Panc1 (cell line): ENCODE measurements at regions not wholly inside any gene's neighbourhood (a gene's known extent, or its start where the extent isn't known, plus 50 kb on each side); places are given as distances from the start of the nearest gene placed in this dataset.

Experiments
- ATAC-seq: fragments of 200-7000 bp; cut with Tn5 transposase; 2 replicates; pipeline ENCODE4 v1.9.1; 2020; ENCODE audit warnings: mild to moderate bottlenecking, moderate library complexity
- BruUV-seq: library from RNA; stranded (reverse); fragments of 400-500 nt; replicated peaks from 2 replicates; lab custom pipeline; 2021; lab: Mats Ljungman, UMichigan
- CTCF ChIA-PET: fragments of 300-600 bp; sonication (Branson Sonifier 250); formaldehyde crosslinking; loops from one replicate; lab custom pipeline; 2022; ENCODE audit warnings: antibody characterized with exemption; lab: Charles Lee
- POLR2A ChIA-PET: fragments of 300-600 bp; sonication (Branson Sonifier 250); formaldehyde crosslinking; loops from one replicate; lab custom pipeline; 2022; ENCODE audit warnings: antibody characterized with exemption; lab: Charles Lee
- DNase-seq: peaks from one replicate; pipeline ENCODE4 v3.0.0-alpha.2; 2010; ENCODE audit warnings: low read depth, low spot score
- H3K27ac ChIP-seq: 2 replicates; pipeline ENCODE4 v1.5.1; 2011; ENCODE audit warnings: mild to moderate bottlenecking, low read length, inconsistent platforms
- H3K27me3 ChIP-seq: fragments of 200-500 bp; sonication (Bioruptor generic); 2 replicates; pipeline ENCODE4 v1.6.0; 2014; ENCODE audit warnings: low read length, inconsistent platforms; ENCODE audit not compliant: control insufficient read depth, insufficient read depth
- H3K36me3 ChIP-seq: fragments of 200-500 bp; sonication (Bioruptor generic); 2 replicates; pipeline ENCODE4 v1.5.1; 2014; ENCODE audit warnings: inconsistent platforms, mild to moderate bottlenecking, low read length, moderate library complexity; ENCODE audit not compliant: control insufficient read depth, insufficient read depth
- H3K4me1 ChIP-seq: 2 replicates; pipeline ENCODE4 v1.5.1; 2011; ENCODE audit warnings: inconsistent platforms, mild to moderate bottlenecking, low read length, moderate library complexity; ENCODE audit not compliant: control insufficient read depth, insufficient read depth
- H3K4me3 ChIP-seq, 2 experiments: 2 replicates each; pipeline ENCODE4 v1.5.1; 2011 to 2012; ENCODE audit warnings: low read depth in 2 of 2, low read length in 2 of 2, mild to moderate bottlenecking in 2 of 2, inconsistent platforms in 1 of 2, moderate library complexity in 1 of 2
- H3K9me3 ChIP-seq: fragments of 200-500 bp; sonication (Bioruptor generic); 2 replicates; pipeline ENCODE4 v1.5.1; 2014; ENCODE audit warnings: low read depth, mild to moderate bottlenecking, inconsistent platforms, low read length, moderate library complexity; ENCODE audit not compliant: control insufficient read depth, insufficient read depth
- POLR2AphosphoS5 ChIP-seq: IDR thresholded peaks from 2 replicates; pipeline ENCODE4 v1.6.1; 2012; ENCODE audit warnings: mild to moderate bottlenecking, low read depth, low read length, moderate library complexity
- SIN3A ChIP-seq: IDR thresholded peaks from 2 replicates; pipeline ENCODE4 v1.6.1; 2012; ENCODE audit warnings: low read depth, mild to moderate bottlenecking, low read length, moderate library complexity, borderline replicate concordance; ENCODE audit not compliant: insufficient read depth
- TCF7L2 ChIP-seq: IDR thresholded peaks from 2 replicates; pipeline ENCODE4 v1.6.1; 2011; ENCODE audit warnings: mild to moderate bottlenecking, low read depth, low read length, inconsistent platforms
- in situ Hi-C: cut with HindIII; loops from 2 replicates; pipeline ENCODE4 v1.10.0; 2016; ENCODE audit warnings: low sequenced_read_pairs, low pct_unique_long_range_greater_than_20kb
- intact Hi-C: fragments of 100-400 bp; cut with micrococcal nuclease; formaldehyde crosslinking; loops from one replicate; pipeline ENCODE4 v1.10.0; 2022; ENCODE audit not compliant: unreplicated experiment
- TF ChIP-seq, protein P1 (sequence below): fragments of 450-650 bp; IDR thresholded peaks from 2 replicates; pipeline ENCODE4 v1.5.1; 2017; ENCODE audit warnings: mild to moderate bottlenecking
- TF ChIP-seq, protein P2 (sequence below), 2 experiments: IDR thresholded peaks; 2 replicates each; pipeline ENCODE4 v1.6.1; 2011 to 2012; ENCODE audit warnings: low read depth in 2 of 2, control low read depth in 1 of 2, low read length in 1 of 2, mild to moderate bottlenecking in 1 of 2, moderate library complexity in 1 of 2; ENCODE audit not compliant: insufficient read depth in 1 of 2

DNA sequence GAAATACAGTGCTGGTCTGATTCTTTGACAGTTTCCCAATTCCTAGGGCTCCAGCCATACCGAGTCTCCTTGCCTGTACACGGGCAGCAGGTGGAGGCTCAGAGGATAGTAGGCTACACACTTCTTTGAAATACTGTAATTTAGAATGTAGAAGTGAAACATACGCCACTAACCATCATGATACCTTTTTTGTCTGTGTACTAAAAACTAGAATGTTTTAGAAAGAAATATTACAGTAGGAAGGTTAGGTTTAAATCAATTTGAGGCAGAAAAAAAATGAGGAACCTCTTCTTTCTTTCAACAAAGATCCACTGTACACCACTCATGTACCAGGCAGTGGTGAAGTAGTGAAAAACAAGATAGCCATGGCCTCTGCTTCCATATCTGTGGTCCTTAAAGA, 354.7 kb downstream of the MCTP2 start:
- H3K27me3 ChIP-seq, result no peaks in the 10 kb centered on the region; the same call in 1 of the 2 replicates
- H3K4me3 ChIP-seq, result no peak overlapping the region
- ATAC-seq, result no peak
- ChIA-PET CTCF (no interaction called here), POLR2A (no interaction called here)
- H3K4me1 ChIP-seq, result no peaks in the 10 kb centered on the region
- no peaks in the 10 kb centered on the region for H3K36me3 ChIP-seq
- no peaks in the 10 kb centered on the region for H3K9me3 ChIP-seq
- TF ChIP-seq SIN3A, result no peak
- TF ChIP-seq, protein P1, sequence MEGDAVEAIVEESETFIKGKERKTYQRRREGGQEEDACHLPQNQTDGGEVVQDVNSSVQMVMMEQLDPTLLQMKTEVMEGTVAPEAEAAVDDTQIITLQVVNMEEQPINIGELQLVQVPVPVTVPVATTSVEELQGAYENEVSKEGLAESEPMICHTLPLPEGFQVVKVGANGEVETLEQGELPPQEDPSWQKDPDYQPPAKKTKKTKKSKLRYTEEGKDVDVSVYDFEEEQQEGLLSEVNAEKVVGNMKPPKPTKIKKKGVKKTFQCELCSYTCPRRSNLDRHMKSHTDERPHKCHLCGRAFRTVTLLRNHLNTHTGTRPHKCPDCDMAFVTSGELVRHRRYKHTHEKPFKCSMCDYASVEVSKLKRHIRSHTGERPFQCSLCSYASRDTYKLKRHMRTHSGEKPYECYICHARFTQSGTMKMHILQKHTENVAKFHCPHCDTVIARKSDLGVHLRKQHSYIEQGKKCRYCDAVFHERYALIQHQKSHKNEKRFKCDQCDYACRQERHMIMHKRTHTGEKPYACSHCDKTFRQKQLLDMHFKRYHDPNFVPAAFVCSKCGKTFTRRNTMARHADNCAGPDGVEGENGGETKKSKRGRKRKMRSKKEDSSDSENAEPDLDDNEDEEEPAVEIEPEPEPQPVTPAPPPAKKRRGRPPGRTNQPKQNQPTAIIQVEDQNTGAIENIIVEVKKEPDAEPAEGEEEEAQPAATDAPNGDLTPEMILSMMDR, result no peak
- TF ChIP-seq TCF7L2, result no peak
- TF ChIP-seq POLR2AphosphoS5, result no peak
- TF ChIP-seq, protein P2, sequence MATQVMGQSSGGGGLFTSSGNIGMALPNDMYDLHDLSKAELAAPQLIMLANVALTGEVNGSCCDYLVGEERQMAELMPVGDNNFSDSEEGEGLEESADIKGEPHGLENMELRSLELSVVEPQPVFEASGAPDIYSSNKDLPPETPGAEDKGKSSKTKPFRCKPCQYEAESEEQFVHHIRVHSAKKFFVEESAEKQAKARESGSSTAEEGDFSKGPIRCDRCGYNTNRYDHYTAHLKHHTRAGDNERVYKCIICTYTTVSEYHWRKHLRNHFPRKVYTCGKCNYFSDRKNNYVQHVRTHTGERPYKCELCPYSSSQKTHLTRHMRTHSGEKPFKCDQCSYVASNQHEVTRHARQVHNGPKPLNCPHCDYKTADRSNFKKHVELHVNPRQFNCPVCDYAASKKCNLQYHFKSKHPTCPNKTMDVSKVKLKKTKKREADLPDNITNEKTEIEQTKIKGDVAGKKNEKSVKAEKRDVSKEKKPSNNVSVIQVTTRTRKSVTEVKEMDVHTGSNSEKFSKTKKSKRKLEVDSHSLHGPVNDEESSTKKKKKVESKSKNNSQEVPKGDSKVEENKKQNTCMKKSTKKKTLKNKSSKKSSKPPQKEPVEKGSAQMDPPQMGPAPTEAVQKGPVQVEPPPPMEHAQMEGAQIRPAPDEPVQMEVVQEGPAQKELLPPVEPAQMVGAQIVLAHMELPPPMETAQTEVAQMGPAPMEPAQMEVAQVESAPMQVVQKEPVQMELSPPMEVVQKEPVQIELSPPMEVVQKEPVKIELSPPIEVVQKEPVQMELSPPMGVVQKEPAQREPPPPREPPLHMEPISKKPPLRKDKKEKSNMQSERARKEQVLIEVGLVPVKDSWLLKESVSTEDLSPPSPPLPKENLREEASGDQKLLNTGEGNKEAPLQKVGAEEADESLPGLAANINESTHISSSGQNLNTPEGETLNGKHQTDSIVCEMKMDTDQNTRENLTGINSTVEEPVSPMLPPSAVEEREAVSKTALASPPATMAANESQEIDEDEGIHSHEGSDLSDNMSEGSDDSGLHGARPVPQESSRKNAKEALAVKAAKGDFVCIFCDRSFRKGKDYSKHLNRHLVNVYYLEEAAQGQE (IDR thresholded peaks at IDR 0.05; ENCODE audit: insufficient read depth in 1 of 2, low read depth in 2 of 2, low read length in 1 of 2), result no peak
- no peak for DNase-seq
- intact Hi-C loops, result no loop called here
- BruUV-seq, result no TSS peak
- in situ Hi-C loops, result no loop called here
- H3K27ac ChIP-seq, result no peak overlapping the region

DNA sequence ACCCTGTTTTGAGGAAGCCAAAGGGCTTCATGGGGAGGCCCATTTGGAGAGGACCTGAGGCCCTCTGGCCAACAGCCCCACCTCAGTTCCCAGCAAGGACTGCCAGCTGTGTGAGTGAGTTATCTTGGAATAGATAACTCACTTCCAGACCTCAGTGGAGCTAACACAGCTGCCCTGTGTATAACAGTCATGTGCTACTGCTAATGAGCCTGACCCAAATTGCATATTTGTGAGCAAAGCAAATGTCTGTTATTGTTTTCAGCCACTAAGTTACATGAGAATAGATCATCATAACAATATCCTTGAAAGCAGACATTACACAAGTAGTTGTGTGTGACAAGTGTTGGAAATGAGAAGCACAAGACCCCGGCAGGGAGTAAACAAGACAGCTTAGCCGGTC, 355.8 kb downstream of the MCTP2 start:
- ATAC-seq (no peak), DNase-seq (no peak)
- ChIA-PET CTCF (no interaction called here), POLR2A (no interaction called here)
- Histone ChIP-seq H3K27me3 (no peaks in the 10 kb centered on the region; the same call in 1 of the 2 replicates), H3K27ac (no peak overlapping the region), H3K9me3 (no peaks in the 10 kb centered on the region), H3K36me3 (no peaks in the 10 kb centered on the region), H3K4me3 (no peak overlapping the region), H3K4me1 (no peaks in the 10 kb centered on the region)
- no TSS peak for BruUV-seq
- in situ Hi-C loops (no loop called here), intact Hi-C loops (no loop called here)
- TF ChIP-seq, protein P1, result no peak
- no peak for TF ChIP-seq SIN3A
